ENCODE measurements at regions not wholly inside any gene's neighbourhood (a gene's known extent, or its start where the extent isn't known, plus 50 kb on each side); places are given as distances from the start of the nearest gene placed in this dataset.
"Not testable (repeated sequence)": the region's sequence is repeated elsewhere in the genome, so short reads cannot be mapped to it uniquely, and the experiment has no call there.

DNA sequence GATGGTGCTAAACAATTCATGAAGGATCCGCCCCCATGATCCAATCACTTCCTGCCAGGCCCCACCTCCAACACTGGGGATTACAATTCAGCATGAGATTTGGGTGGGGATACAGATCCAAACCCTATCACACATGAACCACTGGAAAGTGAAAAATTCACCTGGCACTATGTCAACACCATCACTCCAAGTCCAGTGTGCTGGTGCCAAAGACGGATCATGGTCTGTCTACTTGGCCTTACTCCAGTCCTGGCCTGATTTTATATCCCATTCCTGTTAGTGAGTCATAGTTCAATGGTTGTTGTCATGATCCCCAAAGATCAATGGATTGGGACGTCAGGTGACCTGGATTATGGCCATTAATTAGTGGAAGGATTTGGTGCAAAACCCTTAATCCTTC is 147.4 kb upstream of the RPS23 start:
- no peak for DNase-seq
- no peak for ATAC-seq

DNA sequence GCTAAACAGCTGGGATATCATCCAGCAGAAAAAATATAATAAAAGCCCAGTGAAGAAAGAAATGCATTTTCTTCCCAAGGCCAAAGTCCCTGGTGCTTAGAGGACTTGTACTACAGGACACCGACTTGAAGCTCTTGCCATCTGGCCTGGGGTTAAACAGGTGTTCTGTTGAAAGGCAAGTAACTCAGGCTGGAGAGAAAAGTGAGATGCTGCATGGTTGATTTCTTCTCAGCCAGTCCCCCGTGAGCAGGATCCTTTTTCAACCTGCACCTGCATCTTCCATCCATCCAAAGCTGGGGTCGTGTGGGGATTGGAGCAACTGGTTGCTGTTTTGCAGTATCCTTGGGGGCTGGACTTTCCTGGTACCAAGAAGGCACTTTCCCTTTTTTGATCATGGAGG is 146.1 kb upstream of the RPS23 start:
- no peak for ATAC-seq

DNA sequence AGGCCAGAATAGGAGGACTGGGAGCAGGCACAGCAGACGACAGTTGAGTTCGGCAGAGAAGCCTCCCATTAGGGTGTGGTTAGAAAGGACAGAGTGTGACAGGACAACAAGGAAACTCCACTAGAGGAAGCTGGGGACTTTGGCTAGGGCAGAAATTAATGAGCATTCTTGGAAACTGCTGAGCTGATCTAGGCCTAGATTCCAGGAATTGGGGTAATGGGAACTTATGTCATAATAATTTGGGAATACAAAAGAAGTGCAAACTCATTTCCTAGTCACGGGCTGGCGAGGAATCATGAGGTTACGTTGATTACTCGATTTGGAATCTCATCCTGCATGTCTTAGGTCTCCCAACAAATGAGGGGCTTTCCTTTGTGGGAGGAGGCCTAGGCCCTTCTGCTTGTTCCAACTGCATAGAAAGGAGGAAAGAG is 144.6 kb upstream of the RPS23 start:
- ATAC-seq (no peak), DNase-seq (no peak)

More for the DNA sequence above, 146.1 kb upstream of the RPS23 start:
- no peak for DNase-seq

DNA sequence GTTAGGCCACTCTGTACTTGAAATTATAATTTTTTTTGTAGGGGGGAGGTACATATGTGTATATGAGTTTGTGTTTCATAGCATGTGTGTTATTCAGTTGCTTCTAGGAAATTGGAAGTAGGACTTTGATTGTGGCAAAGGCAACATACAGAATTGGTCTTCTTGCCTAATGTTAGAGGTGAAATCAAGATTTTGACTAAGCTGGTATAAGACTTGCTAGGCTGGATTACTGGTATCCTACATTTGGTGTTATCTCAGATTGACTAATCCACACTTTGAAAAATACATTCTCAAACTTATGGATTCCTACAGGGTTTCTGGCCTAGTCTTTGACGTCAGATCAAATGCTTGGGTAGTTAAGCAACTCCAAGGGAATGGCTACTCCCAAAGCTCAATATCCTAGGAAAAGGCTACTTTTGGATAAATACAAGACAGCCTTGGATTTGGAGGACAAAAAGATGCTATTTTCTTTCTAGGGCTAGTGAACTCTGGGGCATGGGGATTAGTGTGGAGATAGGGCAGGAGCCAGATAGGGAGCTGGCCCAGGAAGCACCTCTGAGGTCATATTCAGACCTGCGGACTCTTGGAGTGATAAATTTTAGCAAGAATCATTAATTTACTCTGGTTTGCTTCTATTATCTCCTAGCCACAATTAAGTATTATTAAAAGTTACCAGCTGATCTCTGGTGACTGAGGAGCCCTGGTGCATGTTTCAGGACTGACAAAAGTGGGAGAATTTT is 144.0 kb upstream of the RPS23 start:
- ATAC-seq (no peak), DNase-seq (no peak)

DNA sequence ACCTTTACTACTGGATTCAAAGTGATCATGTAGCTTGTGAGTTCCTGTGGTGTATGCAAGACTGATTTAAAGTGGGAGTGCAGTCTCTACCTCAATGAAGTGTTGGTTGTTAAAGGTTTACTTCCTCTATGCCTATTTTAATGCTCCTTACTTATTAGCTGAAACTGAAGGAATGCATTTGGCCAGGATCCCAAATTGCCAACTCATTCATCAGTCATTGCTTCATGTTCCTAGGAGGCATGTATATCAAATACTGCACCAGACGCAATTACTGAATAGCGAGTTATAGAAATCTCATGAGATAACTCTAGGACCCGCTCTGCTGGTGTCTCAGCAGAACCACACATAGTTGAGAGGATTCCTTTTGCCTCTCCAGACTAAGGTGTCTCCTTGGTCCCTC is 143.0 kb upstream of the RPS23 start:
- DNase-seq (no peak), ATAC-seq (no peak)

DNA sequence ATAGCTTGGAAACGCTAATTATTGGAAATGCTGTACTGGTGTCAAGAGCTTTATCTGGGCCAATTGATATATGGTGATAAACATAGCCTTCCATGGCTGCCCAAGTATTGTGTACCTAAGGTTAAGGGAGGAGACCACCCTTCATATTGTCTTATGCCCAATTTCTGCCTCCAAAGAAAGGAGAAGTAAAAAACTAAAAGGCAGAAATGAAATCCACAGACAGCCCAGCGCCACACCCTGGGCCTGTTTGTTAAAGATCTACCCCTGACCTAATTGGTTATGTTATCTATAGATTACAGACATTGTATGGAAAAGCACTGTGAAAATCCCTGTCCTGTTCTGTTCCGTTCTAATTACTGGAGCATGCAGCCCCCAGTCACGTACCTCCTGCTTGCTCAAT is 142.4 kb upstream of the RPS23 start:
- not testable (repeated sequence) for ATAC-seq

DNA sequence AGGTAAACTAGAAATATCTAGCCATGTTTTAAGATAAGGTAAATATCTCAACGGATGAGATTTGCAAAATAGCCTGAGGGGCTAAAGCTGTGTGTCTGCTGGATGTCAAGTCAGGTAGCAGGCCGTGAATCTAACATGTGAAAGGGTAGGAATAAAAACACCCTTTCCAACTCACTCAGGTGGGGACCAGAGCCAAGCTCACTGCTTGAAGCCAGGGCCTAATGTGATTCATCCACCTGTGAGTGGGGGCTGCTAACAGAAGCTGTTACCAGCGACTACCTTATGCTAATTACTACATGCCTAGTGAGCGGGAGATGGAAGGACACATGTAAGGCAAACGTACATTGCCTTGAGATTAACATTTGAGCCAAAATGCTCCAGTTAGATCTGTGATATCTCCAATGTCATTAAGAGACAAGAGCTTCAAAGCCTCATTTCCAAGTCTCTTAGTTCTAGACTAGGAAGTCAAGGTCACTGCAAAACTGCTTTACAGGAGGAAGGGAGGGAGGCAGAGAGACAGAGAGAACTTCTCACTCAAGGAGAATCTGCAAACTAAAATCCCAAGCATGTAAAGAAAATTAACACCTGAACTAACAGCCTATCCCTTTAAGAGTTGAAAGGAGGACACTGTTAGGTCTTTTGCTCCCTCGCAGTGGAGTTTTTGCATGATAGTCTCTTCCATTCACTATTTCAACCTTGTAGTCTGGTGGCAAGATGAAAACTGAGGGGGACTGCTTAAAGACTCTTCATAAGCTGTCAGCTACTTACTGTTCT is 141.6 kb upstream of the RPS23 start:
- ATAC-seq (no peak), DNase-seq (no peak)

More for the DNA sequence above, 142.4 kb upstream of the RPS23 start:
- DNase-seq = not testable (repeated sequence)

DNA sequence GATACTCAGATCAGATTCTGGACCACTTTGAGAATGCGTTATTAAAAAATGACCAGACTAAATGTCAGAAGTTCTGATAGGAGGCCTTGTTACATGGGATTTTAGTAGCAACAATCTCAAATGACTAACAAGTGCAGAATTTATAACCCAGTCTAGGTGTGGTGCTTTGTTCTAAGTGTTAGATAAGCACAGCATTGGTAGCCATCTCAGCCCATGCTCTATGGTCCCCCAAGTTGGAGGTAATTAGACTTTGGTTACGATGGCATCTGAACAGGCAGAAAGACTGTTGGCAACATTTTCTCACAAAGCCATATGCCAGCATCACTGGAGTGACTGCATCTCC is 140.4 kb upstream of the RPS23 start:
- ATAC-seq = no peak
- no peak for DNase-seq

DNA sequence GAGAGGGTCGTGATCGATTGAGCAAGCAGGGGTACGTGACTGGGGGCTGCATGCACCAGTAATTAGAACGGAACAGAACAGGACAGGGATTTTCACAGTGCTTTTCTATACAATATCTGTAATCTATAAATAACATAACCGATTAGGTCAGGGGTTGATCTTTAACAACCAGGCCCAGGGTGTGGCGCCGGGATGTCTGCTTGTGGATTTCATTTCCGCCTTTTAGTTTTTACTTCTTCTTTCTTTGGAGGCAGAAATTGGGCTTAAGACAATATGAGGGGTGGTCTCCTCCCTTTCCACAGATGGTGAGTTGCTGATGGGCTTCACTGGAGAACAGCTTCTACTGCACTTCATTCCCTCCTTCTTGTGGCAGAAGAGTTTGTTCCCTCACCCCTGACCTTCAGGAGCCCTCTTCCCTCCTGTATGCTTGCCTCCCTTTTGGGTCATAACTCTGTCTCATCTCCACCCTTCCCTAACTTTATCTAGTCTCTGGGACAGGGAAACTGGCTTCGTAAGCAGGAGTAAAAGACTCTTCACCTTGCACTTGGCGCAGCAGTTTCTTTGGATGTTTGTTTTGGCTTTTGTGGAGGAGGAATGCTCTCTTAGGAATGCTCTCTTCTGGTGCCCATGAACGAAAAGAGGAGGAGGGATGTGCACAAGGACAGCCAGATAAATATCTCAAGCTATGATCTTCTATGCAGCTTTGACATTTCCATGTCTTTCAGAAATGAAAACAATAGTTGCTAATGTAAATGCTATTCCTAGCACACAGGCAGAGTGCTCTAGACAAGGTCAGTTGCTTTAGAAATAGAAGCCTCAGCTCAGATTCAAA is 139.8 kb upstream of the RPS23 start:
- ATAC-seq = no peak

DNA sequence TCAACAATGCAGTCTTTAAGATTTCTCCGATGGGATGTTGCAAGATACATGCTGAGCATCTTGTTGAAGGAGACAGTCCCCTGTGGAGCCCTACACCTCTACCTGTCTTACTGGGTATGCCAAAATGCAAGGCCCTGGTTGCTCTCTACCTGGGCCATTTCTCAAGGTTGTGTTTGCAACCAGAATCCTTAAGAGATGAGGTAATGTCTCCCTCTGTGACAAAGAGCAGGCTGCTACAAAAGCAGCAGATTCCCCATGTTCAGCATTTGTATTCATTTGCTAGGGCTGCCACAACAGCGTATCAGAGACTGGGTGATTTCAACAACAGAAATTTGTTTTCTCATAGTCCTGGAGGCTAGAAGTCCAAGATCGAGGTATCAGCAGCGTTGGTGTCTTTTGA is 138.4 kb upstream of the RPS23 start:
- no peak for DNase-seq
- ATAC-seq = no peak

More for the DNA sequence above, 139.8 kb upstream of the RPS23 start:
- DNase-seq = no peak

DNA sequence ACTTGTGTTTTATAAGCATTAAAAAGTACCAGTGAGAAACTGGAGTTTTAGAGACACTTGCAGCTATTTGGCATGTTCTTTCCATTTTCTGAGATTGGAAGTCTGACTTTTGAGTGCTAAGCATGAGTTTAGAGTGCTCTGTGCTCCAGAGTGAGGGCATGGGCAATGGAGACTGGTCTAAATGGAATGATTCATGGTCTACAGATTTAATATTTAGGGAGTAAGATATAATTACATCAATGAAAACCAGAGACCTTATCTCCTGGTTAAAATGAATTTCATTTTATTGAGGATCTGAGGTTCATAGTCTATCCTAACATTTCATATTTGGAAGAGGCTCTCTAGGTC is 135.9 kb upstream of the RPS23 start:
- no peak for DNase-seq
- no peak for ATAC-seq

DNA sequence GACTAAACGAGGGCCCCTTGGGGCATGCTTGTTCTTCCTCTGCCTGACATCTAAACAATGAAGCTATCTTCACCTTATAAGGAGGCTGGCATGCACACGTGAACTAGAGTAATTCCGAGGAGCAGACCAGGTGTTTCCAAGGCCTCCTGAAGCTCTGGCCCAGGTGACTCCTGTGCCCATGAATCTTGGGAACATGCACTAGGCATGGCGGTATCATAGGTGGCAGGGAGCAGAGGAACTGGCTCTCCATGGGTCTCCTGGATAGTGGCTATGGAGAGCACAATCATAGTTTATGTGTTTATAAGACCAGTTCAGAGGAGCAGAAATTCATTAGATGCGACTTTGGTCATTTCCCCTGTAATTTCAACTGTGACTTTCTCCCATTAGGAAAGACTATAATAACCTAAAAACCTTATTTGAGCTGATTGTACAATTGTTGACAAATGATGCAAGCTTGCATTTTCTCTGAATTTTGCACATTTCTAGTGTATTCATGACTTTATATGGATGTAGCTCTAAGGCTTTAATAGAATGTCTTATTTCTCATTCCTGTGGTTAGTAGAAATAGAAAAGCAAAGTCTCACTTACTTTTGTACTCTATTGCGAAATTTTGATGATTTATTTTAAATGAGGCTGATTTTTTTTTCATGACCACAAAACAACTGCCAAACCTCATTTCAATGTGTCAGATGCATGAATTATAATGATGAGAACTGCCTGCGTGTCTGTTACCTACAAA is 135.3 kb upstream of the RPS23 start:
- DNase-seq = no peak
- ATAC-seq = no peak

DNA sequence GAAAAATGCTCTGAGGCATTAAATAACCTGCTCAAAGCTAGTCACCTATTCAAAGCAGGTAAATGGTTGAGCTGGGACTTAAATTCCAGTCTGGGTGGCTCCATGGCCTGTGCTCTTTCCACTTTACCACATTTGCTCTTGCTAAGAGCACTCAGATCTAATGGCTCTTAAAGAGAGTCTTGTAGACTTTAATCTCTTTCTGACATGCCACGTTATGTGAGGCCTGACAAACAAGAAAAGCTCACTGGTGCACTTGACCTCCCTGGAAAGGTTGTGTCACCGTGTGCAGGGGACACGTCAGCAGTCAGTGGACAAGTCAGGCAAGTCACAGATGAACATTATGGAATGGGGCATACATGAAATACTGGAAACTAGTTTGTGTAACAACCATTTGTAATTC is 129.9 kb upstream of the RPS23 start:
- no peak for ATAC-seq
- no peak for DNase-seq

DNA sequence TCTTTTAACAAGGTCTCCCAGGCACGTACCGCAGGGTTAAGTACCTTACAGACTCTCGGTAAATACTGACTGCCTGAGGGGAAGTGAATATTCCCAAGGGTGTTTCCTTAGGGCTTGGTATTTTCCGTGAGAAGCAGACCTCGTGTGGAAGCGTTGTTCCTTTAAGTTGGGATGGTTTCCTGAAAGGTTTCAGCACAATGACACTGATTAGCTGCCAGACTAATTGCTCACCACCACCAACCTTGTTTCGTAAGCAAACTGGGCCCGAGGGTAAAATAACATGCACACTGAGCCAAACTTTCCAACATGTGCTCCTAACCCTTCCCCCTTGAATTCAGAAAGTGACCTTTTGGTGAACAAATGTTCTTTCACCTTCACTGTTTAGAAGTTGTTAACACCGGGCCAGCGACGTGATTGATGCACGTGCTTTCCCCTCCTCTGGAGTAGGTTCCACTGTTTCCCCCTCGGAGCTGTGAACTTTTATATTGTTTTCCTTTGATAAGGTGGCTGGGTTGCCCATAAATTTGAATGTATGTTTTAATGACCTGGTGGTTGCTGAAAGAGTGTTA is 128.1 kb upstream of the RPS23 start:
- no peak for DNase-seq

DNA sequence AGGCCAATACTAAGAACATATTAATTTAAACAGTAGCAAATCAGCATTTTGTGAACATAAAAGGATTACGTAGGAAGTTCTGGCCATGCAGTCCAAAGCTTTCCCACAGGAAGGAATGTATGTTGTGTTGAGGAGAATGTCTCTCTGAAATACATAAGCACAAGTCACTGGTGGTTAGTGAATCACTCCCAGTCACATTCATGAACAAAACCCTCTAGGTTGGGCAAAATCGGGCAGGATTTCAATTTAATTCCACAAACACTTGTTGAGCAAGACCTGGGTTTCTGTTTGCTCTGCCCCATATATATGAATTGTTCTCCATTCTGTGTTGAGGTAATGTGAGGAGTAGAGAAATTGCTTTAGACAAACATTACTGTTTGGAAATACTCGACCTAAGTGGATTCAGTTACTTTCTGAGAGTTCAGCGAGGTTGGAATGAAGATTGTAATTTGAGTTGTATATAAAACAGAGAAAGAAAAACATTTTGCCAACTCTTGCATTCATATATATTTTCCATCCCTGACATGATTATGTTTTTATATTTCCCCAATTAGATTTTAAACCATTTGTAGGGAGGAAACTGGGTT is 127.6 kb upstream of the RPS23 start:
- no peak for DNase-seq
- ATAC-seq = no peak

More for the DNA sequence above, 128.1 kb upstream of the RPS23 start:
- ATAC-seq = no peak

DNA sequence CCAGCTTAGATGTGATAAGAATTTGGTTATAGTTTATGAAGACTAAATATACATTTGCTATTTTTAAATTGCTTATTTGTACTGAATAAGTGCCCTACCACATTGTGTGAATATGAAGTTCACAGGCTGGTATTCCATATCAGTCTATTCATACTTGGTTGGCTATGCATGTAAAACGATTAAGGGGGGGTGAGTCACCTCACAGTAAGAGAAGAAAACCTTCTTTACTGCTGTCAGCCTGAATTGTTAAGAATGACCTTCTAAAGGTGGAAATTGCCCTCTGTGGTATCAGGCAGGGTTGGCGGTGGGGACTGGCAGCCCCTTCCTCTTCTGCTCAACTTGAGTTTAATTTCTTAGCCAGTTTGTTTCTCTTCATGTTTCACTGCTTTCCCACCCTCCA is 127.0 kb upstream of the RPS23 start:
- no peak for ATAC-seq
- no peak for DNase-seq

DNA sequence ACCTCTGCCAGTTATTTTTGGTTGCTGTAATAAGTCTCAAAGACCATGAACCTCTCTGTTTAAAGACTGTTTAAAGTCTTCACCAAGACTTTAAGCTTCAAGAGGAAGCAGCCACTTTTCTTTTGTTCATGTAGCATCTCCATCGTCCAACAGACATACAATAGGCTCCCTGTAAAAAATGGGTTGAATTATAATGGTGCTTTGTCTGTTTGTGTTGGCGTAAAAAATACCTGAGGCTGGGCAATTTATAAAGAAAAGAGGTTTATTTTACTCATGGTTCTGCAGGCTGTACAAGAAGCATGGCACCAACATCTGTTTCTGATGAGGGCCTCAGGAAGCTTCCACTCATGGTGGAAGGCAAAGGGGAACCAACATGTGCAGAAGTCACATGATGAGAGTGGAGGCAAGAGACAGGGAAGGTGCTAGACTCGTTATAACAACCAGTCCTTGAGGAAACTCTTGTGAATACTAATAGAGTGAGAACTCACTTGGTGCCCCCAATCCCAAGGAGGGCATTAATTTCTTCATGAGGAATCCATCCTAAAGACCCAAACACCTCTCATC is 126.3 kb upstream of the RPS23 start:
- ATAC-seq (no peak), DNase-seq (no peak)

DNA sequence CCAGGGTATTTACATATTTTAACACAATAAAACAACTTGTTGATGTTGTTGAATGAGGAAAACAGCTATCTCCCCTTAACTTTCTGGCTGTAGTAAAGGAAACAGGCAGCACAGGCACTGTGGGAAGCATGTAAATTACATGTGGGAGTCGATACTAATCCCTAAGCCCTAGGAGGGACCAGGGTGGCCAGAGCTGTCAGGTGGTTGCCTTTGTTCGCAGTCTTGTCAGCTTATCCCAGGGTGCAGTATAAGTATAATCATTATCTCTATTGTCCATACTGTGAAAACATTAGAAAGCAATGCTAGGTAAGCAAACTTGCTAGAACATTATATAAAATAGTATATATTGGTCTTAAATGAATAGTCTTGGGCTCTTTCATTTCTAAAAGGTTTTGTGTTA is 125.6 kb upstream of the RPS23 start:
- no peak for ATAC-seq
- DNase-seq = no peak

DNA sequence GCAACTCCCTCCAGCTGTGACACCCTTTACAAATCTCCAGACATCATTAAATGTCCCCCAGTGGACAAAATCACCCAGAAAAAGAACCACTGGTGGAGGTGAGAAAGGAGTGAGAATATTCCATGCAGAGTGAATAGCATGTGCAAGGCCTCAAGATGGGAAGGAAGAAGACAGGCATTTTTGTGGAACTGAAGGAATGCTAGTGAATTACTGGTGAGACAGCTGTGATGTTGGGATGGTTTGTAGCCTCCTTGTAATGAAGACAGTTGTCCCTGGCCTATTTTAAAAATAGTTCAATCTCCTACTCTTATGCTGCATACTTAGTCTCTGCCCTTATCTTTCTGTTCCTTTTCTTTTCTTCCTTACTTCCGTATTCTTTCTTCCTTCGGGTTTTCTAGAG is 124.9 kb upstream of the RPS23 start:
- no peak for DNase-seq
- no peak for ATAC-seq

DNA sequence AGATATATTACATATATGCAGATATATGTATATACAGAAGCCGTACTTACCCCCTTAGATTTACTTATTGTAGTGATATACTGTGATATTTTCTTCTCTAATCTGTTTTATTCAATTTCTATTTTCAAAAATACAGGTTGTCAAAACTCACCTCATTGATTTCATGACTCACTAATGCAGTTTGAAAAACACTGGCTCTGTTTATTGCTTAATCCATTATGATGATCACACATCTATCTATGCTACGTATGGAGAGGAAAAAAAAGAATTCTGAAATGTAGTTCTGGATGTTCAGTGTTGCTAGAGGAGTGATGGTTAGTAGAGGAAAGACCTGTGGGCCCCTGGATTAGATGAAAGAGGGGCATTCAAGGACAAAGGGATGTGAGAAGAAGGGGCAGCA is 121.0 kb upstream of the RPS23 start:
- DNase-seq (no peak), ATAC-seq (no peak)

DNA sequence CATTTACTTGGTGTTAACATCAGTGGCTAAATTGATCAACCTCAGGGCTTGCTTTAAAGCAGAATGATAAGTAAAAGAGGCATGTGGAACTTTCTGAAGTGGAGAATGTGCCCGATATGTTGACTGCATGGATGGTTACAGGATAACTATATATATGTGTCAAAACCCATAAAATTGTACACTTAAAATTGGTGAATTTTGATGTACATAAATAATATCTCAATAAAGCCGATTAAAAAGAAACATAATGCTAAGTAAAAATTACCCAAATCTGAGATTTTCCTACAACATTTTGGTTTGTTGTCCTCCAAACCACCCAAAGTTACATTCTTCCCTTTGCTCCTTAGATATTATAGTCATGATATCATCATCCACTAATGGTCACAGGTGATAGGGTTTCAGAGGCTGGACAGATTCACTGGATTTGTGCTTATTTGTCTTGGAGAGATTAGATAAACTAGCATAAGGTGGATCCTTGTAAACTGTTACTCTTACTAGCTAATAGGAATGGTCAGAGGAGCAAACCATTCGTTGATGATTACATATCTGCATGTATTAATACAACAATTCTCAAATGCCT is 119.7 kb upstream of the RPS23 start:
- ATAC-seq (no peak), DNase-seq (no peak)
